ENCODE measurements at regions not wholly inside any gene's neighbourhood (a gene's known extent, or its start where the extent isn't known, plus 50 kb on each side); places are given as distances from the start of the nearest gene placed in this dataset.

DNA sequence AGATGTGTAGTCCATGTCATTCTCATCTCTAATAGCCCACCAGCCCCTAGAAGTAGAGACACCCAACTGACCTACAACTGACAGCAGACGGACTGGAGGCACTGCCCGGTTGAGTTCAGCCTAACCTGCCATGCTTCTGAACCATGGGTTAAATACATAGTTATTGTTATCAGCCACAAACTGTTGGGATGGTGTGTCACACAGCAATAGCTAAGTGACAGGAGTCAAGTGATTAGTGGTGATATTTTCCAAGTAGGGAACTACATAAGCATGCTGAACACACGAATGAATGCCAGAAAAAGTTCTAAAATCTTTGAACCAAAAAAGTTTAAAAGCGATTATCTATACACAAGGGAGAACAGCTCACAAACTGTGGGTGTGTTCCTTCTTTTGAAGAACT is 80.1 kb downstream of the SYNE3 start:
- FAIRE-seq (no peak), DNase-seq (no peak)
- Histone ChIP-seq H3K9ac (ENCODE audit: low read length in 3 of 3) (no peak overlapping the region), H3K27me3 (ENCODE audit: control insufficient read depth, insufficient read depth, low read length) (no peaks in the 10 kb centered on the region), H3K36me3 (ENCODE audit: control insufficient read depth in 2 of 3, insufficient read depth in 3 of 3, low read length in 3 of 3) (no peaks in the 10 kb centered on the region), H3K9me3 (ENCODE audit: control insufficient read depth in 2 of 3, insufficient read depth in 1 of 3, low read length in 3 of 3) (no peaks in the 10 kb centered on the region), H3K4me1 (ENCODE audit: control insufficient read depth in 2 of 3, insufficient read depth in 2 of 3, low read depth in 1 of 3, low read length in 3 of 3) (peaks cover 0 to 12% (median 11%) of the 10 kb centered on the region in 3 donors), H3K4me3 (ENCODE audit: low read length in 3 of 3) (no peak overlapping the region), H3K27ac (ENCODE audit: low read depth in 2 of 2, low read length in 2 of 2) (no peak overlapping the region)
- intact Hi-C loops (cut with DNase I) = loop anchor here (10.0 kb wide), 1 partner anchor 752 kb away; no protein-coding TSS in a partner anchor
- TF ChIP-seq, protein P1, sequence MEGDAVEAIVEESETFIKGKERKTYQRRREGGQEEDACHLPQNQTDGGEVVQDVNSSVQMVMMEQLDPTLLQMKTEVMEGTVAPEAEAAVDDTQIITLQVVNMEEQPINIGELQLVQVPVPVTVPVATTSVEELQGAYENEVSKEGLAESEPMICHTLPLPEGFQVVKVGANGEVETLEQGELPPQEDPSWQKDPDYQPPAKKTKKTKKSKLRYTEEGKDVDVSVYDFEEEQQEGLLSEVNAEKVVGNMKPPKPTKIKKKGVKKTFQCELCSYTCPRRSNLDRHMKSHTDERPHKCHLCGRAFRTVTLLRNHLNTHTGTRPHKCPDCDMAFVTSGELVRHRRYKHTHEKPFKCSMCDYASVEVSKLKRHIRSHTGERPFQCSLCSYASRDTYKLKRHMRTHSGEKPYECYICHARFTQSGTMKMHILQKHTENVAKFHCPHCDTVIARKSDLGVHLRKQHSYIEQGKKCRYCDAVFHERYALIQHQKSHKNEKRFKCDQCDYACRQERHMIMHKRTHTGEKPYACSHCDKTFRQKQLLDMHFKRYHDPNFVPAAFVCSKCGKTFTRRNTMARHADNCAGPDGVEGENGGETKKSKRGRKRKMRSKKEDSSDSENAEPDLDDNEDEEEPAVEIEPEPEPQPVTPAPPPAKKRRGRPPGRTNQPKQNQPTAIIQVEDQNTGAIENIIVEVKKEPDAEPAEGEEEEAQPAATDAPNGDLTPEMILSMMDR (IDR thresholded peaks at IDR 0.05; ENCODE audit: borderline replicate concordance, extremely low read depth, insufficient read depth) = no peak

DNA sequence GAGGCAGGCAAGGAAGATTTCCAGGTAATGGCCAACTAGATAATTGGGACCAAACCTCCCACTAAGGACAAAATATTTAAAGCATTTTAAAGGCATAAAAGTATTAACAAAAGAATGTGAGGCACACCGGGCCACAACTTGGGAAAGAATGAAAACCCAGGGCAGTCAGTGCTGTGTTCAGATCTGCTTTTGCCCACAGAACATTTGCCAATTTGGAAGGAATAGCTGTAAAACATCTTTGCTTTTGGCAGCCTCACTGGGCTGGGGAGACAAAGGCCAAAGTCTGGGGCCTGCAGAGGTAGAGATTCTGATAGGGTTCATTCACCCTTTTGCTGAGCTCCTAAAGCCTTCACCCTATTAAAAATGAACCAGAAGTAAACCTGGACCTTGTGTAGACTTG is 82.3 kb downstream of the SYNE3 start:
- H3K9ac ChIP-seq (ENCODE audit: low read length in 3 of 3) = no peak overlapping the region
- no peak overlapping the region for H3K4me3 ChIP-seq (ENCODE audit: low read length in 3 of 3)
- H3K4me1 ChIP-seq (ENCODE audit: control insufficient read depth in 2 of 3, insufficient read depth in 2 of 3, low read depth in 1 of 3, low read length in 3 of 3) = peaks cover 0 to 19% (median 11%) of the 10 kb centered on the region in 3 donors
- FAIRE-seq (no peak), DNase-seq (no peak)
- no peaks in the 10 kb centered on the region for H3K9me3 ChIP-seq (ENCODE audit: control insufficient read depth in 2 of 3, insufficient read depth in 1 of 3, low read length in 3 of 3)
- intact Hi-C loops (cut with DNase I) = loop anchor here (10.0 kb wide), 1 partner anchor 749 kb away; no protein-coding TSS in a partner anchor
- TF ChIP-seq, protein P1 (IDR thresholded peaks at IDR 0.05; ENCODE audit: borderline replicate concordance, extremely low read depth, insufficient read depth) = no peak
- no peak overlapping the region for H3K27ac ChIP-seq (ENCODE audit: low read depth in 2 of 2, low read length in 2 of 2)
- H3K27me3 ChIP-seq (ENCODE audit: control insufficient read depth, insufficient read depth, low read length) = no peaks in the 10 kb centered on the region
- H3K36me3 ChIP-seq (ENCODE audit: control insufficient read depth in 2 of 3, insufficient read depth in 3 of 3, low read length in 3 of 3) = no peaks in the 10 kb centered on the region

DNA sequence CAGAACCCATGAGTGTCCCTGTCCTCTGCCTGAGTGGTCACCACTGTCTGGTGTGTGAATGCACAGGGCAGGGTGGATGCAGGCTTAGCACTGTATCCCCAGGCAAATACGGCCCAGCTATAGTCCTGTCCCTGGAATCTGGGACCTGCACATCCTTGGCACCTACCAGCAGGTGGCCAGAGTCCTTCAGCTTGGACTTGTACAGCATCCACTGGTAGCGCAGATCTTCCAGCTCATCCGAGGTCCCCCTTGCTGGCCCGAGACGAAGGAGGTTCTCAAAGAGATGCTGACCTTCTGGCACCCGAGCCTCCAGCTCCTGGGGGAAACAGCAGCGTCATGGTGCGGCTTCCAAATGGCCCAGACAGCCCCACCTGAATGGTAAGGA is 83.4 kb downstream of the SYNE3 start:
- TF ChIP-seq, protein P1 (IDR thresholded peaks at IDR 0.05; ENCODE audit: borderline replicate concordance, extremely low read depth, insufficient read depth) = no peak
- no peak overlapping the region for H3K4me3 ChIP-seq (ENCODE audit: low read length in 3 of 3)
- H3K9ac ChIP-seq (ENCODE audit: low read length in 3 of 3) = no peak overlapping the region
- DNase-seq = no peak
- intact Hi-C loops (cut with DNase I) = loop anchor here (10.0 kb wide), 1 partner anchor 748 kb away; no protein-coding TSS in a partner anchor
- no peak for FAIRE-seq
- H3K9me3 ChIP-seq (ENCODE audit: control insufficient read depth in 2 of 3, insufficient read depth in 1 of 3, low read length in 3 of 3) = no peaks in the 10 kb centered on the region
- peaks cover 0 to 21% (median 11%) of the 10 kb centered on the region in 3 donors for H3K4me1 ChIP-seq (ENCODE audit: control insufficient read depth in 2 of 3, insufficient read depth in 2 of 3, low read depth in 1 of 3, low read length in 3 of 3)
- no peaks in the 10 kb centered on the region for H3K27me3 ChIP-seq (ENCODE audit: control insufficient read depth, insufficient read depth, low read length)
- no peaks in the 10 kb centered on the region for H3K36me3 ChIP-seq (ENCODE audit: control insufficient read depth in 2 of 3, insufficient read depth in 3 of 3, low read length in 3 of 3)
- H3K27ac ChIP-seq (ENCODE audit: low read depth in 2 of 2, low read length in 2 of 2) = peak overlapping the region in 1 of 2 donors; percentile 36

Data from kidney (tissue), 13 donors.